DOHH2 (cell line): ENCODE measurements at regions not wholly inside any gene's neighbourhood (a gene's known extent, or its start where the extent isn't known, plus 50 kb on each side); places are given as distances from the start of the nearest gene placed in this dataset.

Experiments used
- H3F3A ChIP-seq: fragments of 200-600 bp; sonication (generic), shearing (Covaris generic); 2 replicates; pipeline ENCODE4 v1.6.0; 2016; ENCODE audit warnings: antibody characterized with exemption, mild to moderate bottlenecking; ENCODE audit not compliant: control insufficient read depth, insufficient read depth
- H3K27ac ChIP-seq: fragments of 200-600 bp; sonication (generic); 2 replicates; pipeline ENCODE4 v1.5.1; 2014; ENCODE audit warnings: low read depth, mild to moderate bottlenecking, low read length, moderate library complexity
- H3K27me3 ChIP-seq: fragments of 200-600 bp; sonication (generic); 2 replicates; pipeline ENCODE4 v1.6.1; 2014; ENCODE audit warnings: mild to moderate bottlenecking, low read length, mixed read lengths; ENCODE audit not compliant: control insufficient read depth
- H3K36me3 ChIP-seq: fragments of 200-600 bp; sonication (generic); 2 replicates; pipeline ENCODE4 v1.6.1; 2014; ENCODE audit warnings: mild to moderate bottlenecking, low read length, moderate library complexity, mixed read lengths; ENCODE audit not compliant: control insufficient read depth
- H3K4me1 ChIP-seq: fragments of 200-600 bp; sonication (generic); 2 replicates; pipeline ENCODE4 v1.6.1; 2014; ENCODE audit warnings: mild to moderate bottlenecking, low read length, mixed read lengths; ENCODE audit not compliant: control insufficient read depth
- H3K4me2 ChIP-seq: fragments of 200-600 bp; sonication (generic); 2 replicates; pipeline ENCODE4 v1.6.0; 2014; ENCODE audit warnings: mild to moderate bottlenecking, low read length, moderate library complexity
- H3K4me3 ChIP-seq: fragments of 200-600 bp; sonication (generic); 2 replicates; pipeline ENCODE4 v1.5.1; 2014; ENCODE audit warnings: mild to moderate bottlenecking, low read length, mixed read lengths
- H3K79me2 ChIP-seq: fragments of 200-600 bp; sonication (generic); 2 replicates; pipeline ENCODE4 v1.6.1; 2014; ENCODE audit warnings: mild to moderate bottlenecking, low read length, mixed read lengths; ENCODE audit not compliant: control insufficient read depth
- H3K9me2 ChIP-seq: fragments of 200-600 bp; sonication (generic); replicated peaks from 2 replicates; pipeline ENCODE4 v1.6.1; 2014; ENCODE audit warnings: mild to moderate bottlenecking, low read length, mixed read lengths; ENCODE audit not compliant: control insufficient read depth
- H3K9me3 ChIP-seq: fragments of 200-600 bp; sonication (generic); 2 replicates; pipeline ENCODE4 v1.6.1; 2014; ENCODE audit warnings: antibody characterized with exemption, low read length, mixed read lengths; ENCODE audit not compliant: control insufficient read depth, insufficient read depth
- H4K20me1 ChIP-seq: fragments of 200-600 bp; sonication (generic); 2 replicates; pipeline ENCODE4 v1.6.0; 2014; ENCODE audit warnings: low read depth, mild to moderate bottlenecking, antibody characterized with exemption, low read length, moderate library complexity; ENCODE audit not compliant: control insufficient read depth, insufficient read depth
- EZH2phosphoT487 ChIP-seq: fragments of 200-600 bp; sonication (generic); IDR thresholded peaks from 2 replicates; pipeline ENCODE4 v1.6.1; 2017; ENCODE audit warnings: borderline replicate concordance, mild to moderate bottlenecking, antibody characterized with exemption, low read length, moderate library complexity, mixed read lengths
- TF ChIP-seq, protein P1 (sequence below): fragments of 200-600 bp; sonication (generic); IDR thresholded peaks from one replicate; pipeline ENCODE4 v1.5.1; 2014; ENCODE audit warnings: antibody characterized with exemption, mild to moderate bottlenecking, low read depth, low read length; ENCODE audit not compliant: poor library complexity, severe bottlenecking

DNA sequence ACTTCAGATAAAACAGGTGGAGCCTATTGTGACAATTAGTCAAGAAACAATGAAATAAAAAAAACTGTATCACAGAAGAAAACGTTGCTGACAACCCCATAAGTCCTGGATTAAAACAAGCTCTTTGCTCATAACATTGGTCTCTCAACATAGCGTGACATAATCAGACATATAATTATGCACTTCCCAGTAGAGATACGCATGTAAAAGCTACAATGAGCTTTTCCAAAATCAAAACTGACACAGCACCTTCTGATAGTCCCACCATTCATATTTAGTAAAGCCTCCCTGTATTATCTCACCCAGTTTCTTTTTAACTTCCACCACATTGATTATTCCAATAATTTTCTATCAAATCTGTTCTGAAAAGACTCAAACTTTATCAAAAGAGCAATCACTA is 372.1 kb upstream of the SMIM31 start:
- Histone ChIP-seq H3K27me3 (no peaks in the 10 kb centered on the region), H3K9me2 (no peaks in the 10 kb centered on the region), H3K9me3 (no peaks in the 10 kb centered on the region), H3K79me2 (no peaks in the 10 kb centered on the region), H3K4me3 (no peak overlapping the region), H3F3A (no peaks in the 10 kb centered on the region), H3K27ac (no peak overlapping the region), H3K4me2 (no peak overlapping the region), H3K36me3 (no peaks in the 10 kb centered on the region), H4K20me1 (no peaks in the 10 kb centered on the region), H3K4me1 (no peaks in the 10 kb centered on the region)
- no peak for TF ChIP-seq EZH2phosphoT487
- TF ChIP-seq, protein P1, sequence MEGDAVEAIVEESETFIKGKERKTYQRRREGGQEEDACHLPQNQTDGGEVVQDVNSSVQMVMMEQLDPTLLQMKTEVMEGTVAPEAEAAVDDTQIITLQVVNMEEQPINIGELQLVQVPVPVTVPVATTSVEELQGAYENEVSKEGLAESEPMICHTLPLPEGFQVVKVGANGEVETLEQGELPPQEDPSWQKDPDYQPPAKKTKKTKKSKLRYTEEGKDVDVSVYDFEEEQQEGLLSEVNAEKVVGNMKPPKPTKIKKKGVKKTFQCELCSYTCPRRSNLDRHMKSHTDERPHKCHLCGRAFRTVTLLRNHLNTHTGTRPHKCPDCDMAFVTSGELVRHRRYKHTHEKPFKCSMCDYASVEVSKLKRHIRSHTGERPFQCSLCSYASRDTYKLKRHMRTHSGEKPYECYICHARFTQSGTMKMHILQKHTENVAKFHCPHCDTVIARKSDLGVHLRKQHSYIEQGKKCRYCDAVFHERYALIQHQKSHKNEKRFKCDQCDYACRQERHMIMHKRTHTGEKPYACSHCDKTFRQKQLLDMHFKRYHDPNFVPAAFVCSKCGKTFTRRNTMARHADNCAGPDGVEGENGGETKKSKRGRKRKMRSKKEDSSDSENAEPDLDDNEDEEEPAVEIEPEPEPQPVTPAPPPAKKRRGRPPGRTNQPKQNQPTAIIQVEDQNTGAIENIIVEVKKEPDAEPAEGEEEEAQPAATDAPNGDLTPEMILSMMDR, result no peak

DNA sequence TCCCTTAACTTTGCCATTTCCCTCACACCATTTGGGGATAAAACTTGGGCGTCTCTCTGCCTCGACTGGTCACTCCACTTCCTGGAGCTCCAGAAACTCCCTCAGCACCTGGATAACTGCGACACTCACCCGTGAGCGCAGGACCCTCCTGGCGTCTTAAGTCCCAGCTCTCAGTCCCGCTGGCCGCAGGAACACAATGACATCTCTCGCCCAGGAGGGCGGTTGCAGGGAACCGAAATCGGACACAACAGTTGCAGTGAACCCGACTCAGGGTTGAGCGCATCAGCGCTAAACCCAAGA is 370.9 kb upstream of the SMIM31 start:
- Histone ChIP-seq H3F3A (no peaks in the 10 kb centered on the region), H3K9me3 (no peaks in the 10 kb centered on the region), H3K9me2 (no peaks in the 10 kb centered on the region), H3K27me3 (no peaks in the 10 kb centered on the region), H3K36me3 (no peaks in the 10 kb centered on the region), H3K79me2 (no peaks in the 10 kb centered on the region), H3K4me2 (no peak overlapping the region), H3K27ac (no peak overlapping the region), H3K4me3 (no peak overlapping the region), H3K4me1 (no peaks in the 10 kb centered on the region), H4K20me1 (no peaks in the 10 kb centered on the region)
- TF ChIP-seq, protein P1, result no peak
- no peak for TF ChIP-seq EZH2phosphoT487

DNA sequence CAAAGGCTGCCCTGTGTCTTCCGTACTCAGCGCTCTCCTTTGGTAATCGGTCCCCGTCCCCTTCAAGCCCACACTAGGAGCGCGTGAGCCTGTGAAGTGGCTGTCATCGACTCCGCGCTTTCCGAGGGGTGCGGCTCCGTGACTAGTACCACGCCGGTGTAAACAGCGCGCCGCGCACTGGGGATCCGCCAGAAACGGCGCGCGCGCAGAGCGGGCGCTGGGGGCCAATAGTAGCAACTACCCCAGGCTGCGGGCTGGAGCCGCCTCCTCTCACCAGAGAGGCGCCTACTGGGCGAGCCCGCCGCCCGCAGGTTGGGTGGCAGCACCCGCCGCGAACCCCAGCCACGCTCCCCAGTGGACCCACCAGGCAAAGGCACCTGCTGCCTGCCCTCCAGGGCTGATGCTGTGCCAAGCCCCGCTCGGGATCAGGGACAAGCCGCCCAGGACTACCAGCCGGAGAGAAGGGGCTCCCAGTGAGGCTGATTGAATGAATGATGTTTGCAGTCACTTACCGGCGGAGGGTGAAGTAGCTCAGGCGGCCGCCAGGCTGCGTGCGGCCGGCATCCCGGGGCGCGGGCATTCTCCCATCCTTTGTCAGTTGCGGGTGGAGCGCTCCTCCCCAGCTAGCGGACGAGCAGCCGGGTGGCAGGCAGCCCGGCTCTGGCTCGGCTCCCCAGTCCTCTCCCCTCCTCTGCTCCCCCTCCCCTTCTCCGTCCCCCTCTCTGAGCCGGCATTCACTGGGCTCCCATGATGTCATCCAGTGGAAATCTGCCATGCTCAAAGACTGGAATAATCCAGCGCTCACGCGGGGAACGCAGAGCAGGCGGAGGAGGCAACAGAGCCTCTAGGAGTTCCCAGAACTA is 370.3 kb upstream of the SMIM31 start:
- Histone ChIP-seq H3K9me3 (no peaks in the 10 kb centered on the region), H3K4me3 (no peak overlapping the region), H3K9me2 (no peaks in the 10 kb centered on the region), H3K27me3 (no peaks in the 10 kb centered on the region), H4K20me1 (no peaks in the 10 kb centered on the region), H3K36me3 (no peaks in the 10 kb centered on the region), H3K27ac (no peak overlapping the region), H3K4me2 (no peak overlapping the region), H3K79me2 (no peaks in the 10 kb centered on the region), H3K4me1 (no peaks in the 10 kb centered on the region), H3F3A (no peaks in the 10 kb centered on the region)
- TF ChIP-seq EZH2phosphoT487, result no peak
- TF ChIP-seq, protein P1, result no peak
